Keratinocyte (primary cell): ENCODE measurements at regions not wholly inside any gene's neighbourhood (a gene's known extent, or its start where the extent isn't known, plus 50 kb on each side); places are given as distances from the start of the nearest gene placed in this dataset.

Source experiments
- EZH2 ChIP-seq: IDR thresholded peaks from one replicate; pipeline ENCODE4 v1.6.1; 2012; ENCODE audit warnings: inconsistent platforms, mild to moderate bottlenecking, low read length, moderate library complexity
- TF ChIP-seq, protein P1 (sequence below), 3 experiments: IDR thresholded peaks in 1 of 3; conservative IDR thresholded peaks in 1 of 3; optimal IDR thresholded peaks in 1 of 3; 2 replicates in 2 of 3; 3 replicates in 1 of 3; pipeline versions ENCODE3 to v1.5.1; 2011; ENCODE audit warnings: low read length in 3 of 3, mild to moderate bottlenecking in 3 of 3, moderate library complexity in 2 of 3, control low read depth in 1 of 3, inconsistent platforms in 1 of 3; ENCODE audit not compliant: insufficient read depth in 2 of 3; ENCODE audit errors: extremely low read depth in 1 of 3

DNA sequence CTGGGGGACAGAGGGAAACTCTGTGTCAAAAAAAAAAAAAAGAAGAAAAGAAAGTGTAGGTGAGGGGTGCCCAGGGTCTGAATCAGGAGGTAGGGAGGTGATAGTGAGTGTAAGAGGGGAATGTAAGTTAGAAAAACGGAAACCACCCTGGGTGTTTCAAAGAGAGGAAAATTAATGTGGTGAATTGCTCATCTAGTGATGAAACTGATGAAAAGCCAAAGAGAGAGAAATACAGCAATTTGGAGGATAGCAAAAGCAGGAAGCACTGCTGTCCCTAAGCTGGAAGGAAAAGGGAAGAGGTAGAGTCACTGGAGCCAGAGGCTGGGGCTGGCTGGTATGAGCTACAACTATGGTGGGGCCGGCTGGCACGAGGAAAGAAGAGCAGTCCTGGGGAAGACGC, 85.0 kb upstream of the CEP85L start:
- TF ChIP-seq, protein P1, sequence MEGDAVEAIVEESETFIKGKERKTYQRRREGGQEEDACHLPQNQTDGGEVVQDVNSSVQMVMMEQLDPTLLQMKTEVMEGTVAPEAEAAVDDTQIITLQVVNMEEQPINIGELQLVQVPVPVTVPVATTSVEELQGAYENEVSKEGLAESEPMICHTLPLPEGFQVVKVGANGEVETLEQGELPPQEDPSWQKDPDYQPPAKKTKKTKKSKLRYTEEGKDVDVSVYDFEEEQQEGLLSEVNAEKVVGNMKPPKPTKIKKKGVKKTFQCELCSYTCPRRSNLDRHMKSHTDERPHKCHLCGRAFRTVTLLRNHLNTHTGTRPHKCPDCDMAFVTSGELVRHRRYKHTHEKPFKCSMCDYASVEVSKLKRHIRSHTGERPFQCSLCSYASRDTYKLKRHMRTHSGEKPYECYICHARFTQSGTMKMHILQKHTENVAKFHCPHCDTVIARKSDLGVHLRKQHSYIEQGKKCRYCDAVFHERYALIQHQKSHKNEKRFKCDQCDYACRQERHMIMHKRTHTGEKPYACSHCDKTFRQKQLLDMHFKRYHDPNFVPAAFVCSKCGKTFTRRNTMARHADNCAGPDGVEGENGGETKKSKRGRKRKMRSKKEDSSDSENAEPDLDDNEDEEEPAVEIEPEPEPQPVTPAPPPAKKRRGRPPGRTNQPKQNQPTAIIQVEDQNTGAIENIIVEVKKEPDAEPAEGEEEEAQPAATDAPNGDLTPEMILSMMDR (optimal IDR thresholded peaks at IDR 0.05 in 1 of 3, IDR thresholded peaks at IDR 0.05 in 1 of 3, conservative IDR thresholded peaks at IDR 0.05 in 1 of 3; ENCODE audit: extremely low read depth in 1 of 3, insufficient read depth in 2 of 3, low read length in 3 of 3), result no peak
- TF ChIP-seq EZH2, result no peak
